PC-9 (cell line): ENCODE measurements at regions not wholly inside any gene's neighbourhood (a gene's known extent, or its start where the extent isn't known, plus 50 kb on each side); places are given as distances from the start of the nearest gene placed in this dataset.

ENCODE experiments used
- BruUV-seq: library from RNA; stranded (reverse); fragments of 400-500 nt; replicated peaks from 2 replicates; lab custom pipeline; 2021; lab: Mats Ljungman, UMichigan
- CTCF ChIA-PET: fragments of 300-600 bp; sonication (Branson Sonifier 250); formaldehyde crosslinking; loops from one replicate; lab custom pipeline; 2022; ENCODE audit warnings: antibody characterized with exemption; lab: Charles Lee
- POLR2A ChIA-PET: fragments of 300-600 bp; sonication (Branson Sonifier 250); formaldehyde crosslinking; loops from one replicate; lab custom pipeline; 2022; ENCODE audit warnings: antibody characterized with exemption; ENCODE audit not compliant: unreplicated experiment; lab: Charles Lee
- DNase-seq, 2 experiments: peaks; one replicate each; pipeline versions ENCODE4 v3.0.0 to v3.0.0-alpha.2; 2015 to 2022; ENCODE audit warnings: mixed read lengths in 1 of 2
- H2AFZ ChIP-seq: fragments of 200-600 bp; sonication (generic); 2 replicates; pipeline ENCODE4 v1.8.1; 2017; ENCODE audit warnings: antibody characterized with exemption
- H3F3A ChIP-seq: fragments of 200-600 bp; sonication (generic); 2 replicates; pipeline ENCODE4 v1.8.1; 2017; ENCODE audit warnings: antibody characterized with exemption, mild to moderate bottlenecking, low read depth; ENCODE audit not compliant: insufficient read depth
- H3K27ac ChIP-seq: fragments of 200-600 bp; sonication (generic); 2 replicates; pipeline ENCODE4 v1.6.1; 2016; ENCODE audit warnings: mixed run types
- H3K27me3 ChIP-seq: fragments of 200-600 bp; sonication (generic); 2 replicates; pipeline ENCODE4 v1.6.1; 2016; ENCODE audit warnings: low read depth, mixed run types; ENCODE audit not compliant: insufficient read depth
- H3K36me3 ChIP-seq: fragments of 200-600 bp; sonication (generic); 2 replicates; pipeline ENCODE4 v1.6.1; 2016; ENCODE audit warnings: low read depth, mixed run types
- H3K4me1 ChIP-seq: fragments of 200-600 bp; sonication (generic); replicated peaks from 2 replicates; pipeline ENCODE4 v1.6.1; 2016; ENCODE audit warnings: mixed run types; ENCODE audit not compliant: insufficient read depth
- H3K4me2 ChIP-seq: fragments of 200-600 bp; sonication (generic); 2 replicates; pipeline ENCODE4 v1.6.1; 2017; ENCODE audit warnings: mixed run types
- H3K4me3 ChIP-seq: fragments of 200-600 bp; sonication (generic); 2 replicates; pipeline ENCODE4 v1.6.1; 2016; ENCODE audit warnings: mixed run types
- H3K79me2 ChIP-seq: fragments of 200-600 bp; sonication (generic); 2 replicates; pipeline ENCODE4 v1.6.1; 2017; ENCODE audit warnings: low read depth, mixed run types
- H3K9me2 ChIP-seq: fragments of 200-600 bp; sonication (generic); 2 replicates; pipeline ENCODE4 v1.8.1; 2017; ENCODE audit warnings: mild to moderate bottlenecking; ENCODE audit not compliant: insufficient read depth
- H3K9me3 ChIP-seq: fragments of 200-600 bp; sonication (generic); 2 replicates; pipeline ENCODE4 v1.8.1; 2016; ENCODE audit warnings: low read depth; ENCODE audit not compliant: insufficient read depth
- H4K20me1 ChIP-seq: fragments of 200-600 bp; sonication (generic); 2 replicates; pipeline ENCODE4 v1.8.1; 2017; ENCODE audit not compliant: insufficient read depth
- CTCF ChIP-seq: fragments of 200-600 bp; sonication (generic); conservative IDR thresholded peaks from 2 replicates; pipeline ENCODE4 v1.6.1; 2017; ENCODE audit warnings: mixed run types, antibody characterized with exemption, mild to moderate bottlenecking, moderate library complexity
- EZH2 ChIP-seq: fragments of 200-600 bp; sonication (generic); IDR thresholded peaks from 2 replicates; pipeline ENCODE4 v1.8.0; 2017; ENCODE audit warnings: antibody characterized with exemption, low read depth
- intact Hi-C: fragments of 100-400 bp; cut with micrococcal nuclease; formaldehyde crosslinking; loops from one replicate; pipeline ENCODE4 v1.10.0; 2022; ENCODE audit not compliant: unreplicated experiment

DNA sequence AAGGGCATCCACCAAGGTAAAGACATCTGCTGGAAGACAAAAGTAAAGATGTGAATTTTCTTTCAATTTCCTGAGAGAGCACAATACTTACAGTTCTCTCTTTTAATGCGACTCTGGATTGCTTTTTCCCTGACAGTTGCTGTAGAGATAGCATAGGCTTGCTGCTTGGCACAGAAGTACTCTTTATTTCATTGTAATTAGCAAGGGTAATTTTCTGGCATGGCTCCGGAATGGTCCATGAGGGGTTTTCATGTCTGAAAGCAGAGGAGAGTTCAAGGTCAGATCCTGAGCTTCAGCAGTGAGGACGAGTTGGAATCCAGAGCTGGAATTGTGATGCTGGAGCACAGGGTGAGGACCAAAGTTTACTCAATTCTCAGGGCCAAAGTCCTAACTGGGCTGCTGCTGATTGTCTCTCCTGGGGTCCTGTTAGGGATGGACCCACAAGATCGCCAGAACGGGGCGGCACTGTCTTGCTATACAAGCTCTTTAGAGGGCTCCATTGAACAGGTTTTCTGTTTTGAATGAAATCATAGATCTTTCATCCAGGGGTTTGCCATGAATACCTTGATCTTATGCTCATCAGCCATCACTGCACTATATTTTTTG, 190.0 kb upstream of the MKI67 start:
- no peaks in the 10 kb centered on the region for H3K9me2 ChIP-seq
- H3K27me3 ChIP-seq, result peaks cover 21% of the 10 kb centered on the region
- no TSS peak for BruUV-seq
- no peaks in the 10 kb centered on the region for H3K9me3 ChIP-seq
- no peak overlapping the region for H2AFZ ChIP-seq
- POLR2A ChIA-PET, result no interaction called here
- H3K4me3 ChIP-seq, result no peak overlapping the region
- CTCF ChIA-PET, result no interaction called here
- H3K4me1 ChIP-seq, result no peaks in the 10 kb centered on the region
- no peaks in the 10 kb centered on the region for H3K36me3 ChIP-seq
- H3K79me2 ChIP-seq, result no peaks in the 10 kb centered on the region
- TF ChIP-seq EZH2 (no peak), CTCF (no peak)
- H4K20me1 ChIP-seq, result no peaks in the 10 kb centered on the region
- intact Hi-C loops, result no loop called here
- no peak for DNase-seq
- no peak overlapping the region for H3K4me2 ChIP-seq
- H3F3A ChIP-seq, result no peaks in the 10 kb centered on the region
- H3K27ac ChIP-seq, result no peak overlapping the region

DNA sequence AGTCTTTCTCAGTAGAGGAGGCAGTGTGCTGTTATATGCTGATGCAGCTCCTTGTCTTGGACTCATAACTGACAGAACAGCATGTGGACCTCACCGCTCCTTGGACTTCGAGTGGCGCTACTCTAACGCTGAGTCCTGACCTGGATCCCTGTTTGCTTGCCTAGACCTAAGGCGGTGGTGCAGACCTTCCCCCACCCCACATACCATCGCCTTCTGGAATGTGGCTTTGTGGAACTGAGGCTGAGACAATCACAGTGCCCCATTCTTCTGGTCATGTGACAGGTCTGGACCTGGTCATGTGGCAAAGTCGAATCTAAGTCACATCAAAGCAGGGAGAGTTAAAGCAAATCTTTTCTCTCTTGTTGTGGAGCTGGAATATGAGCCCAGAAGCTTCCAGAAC, 190.7 kb upstream of the MKI67 start:
- CTCF ChIA-PET, result no interaction called here
- DNase-seq, result no peak
- Histone ChIP-seq H2AFZ (no peak overlapping the region), H3K27ac (no peak overlapping the region), H3K4me2 (no peak overlapping the region), H3K27me3 (peaks cover 19% of the 10 kb centered on the region), H3K4me1 (no peaks in the 10 kb centered on the region), H3K79me2 (no peaks in the 10 kb centered on the region), H3F3A (no peaks in the 10 kb centered on the region), H3K4me3 (no peak overlapping the region), H3K36me3 (no peaks in the 10 kb centered on the region), H3K9me3 (no peaks in the 10 kb centered on the region), H3K9me2 (no peaks in the 10 kb centered on the region), H4K20me1 (no peaks in the 10 kb centered on the region)
- POLR2A ChIA-PET, result no interaction called here
- intact Hi-C loops, result no loop called here
- BruUV-seq, result no TSS peak
- TF ChIP-seq CTCF (no peak), EZH2 (no peak)

- H3F3A ChIP-seq, result no peaks in the 10 kb centered on the region
- POLR2A ChIA-PET, result no interaction called here
- H3K9me2 ChIP-seq, result no peaks in the 10 kb centered on the region
- CTCF ChIA-PET, result no interaction called here
- H2AFZ ChIP-seq, result no peak overlapping the region
- TF ChIP-seq EZH2 (no peak), CTCF (no peak)
- DNase-seq, result no peak
- peaks cover 17% of the 10 kb centered on the region for H3K27me3 ChIP-seq
- H3K4me2 ChIP-seq, result no peak overlapping the region
- H3K27ac ChIP-seq, result no peak overlapping the region
- no peaks in the 10 kb centered on the region for H4K20me1 ChIP-seq
- no peaks in the 10 kb centered on the region for H3K4me1 ChIP-seq
- BruUV-seq, result no TSS peak
- H3K79me2 ChIP-seq, result no peaks in the 10 kb centered on the region
- intact Hi-C loops, result no loop called here
- no peak overlapping the region for H3K4me3 ChIP-seq
- no peaks in the 10 kb centered on the region for H3K36me3 ChIP-seq
- no peaks in the 10 kb centered on the region for H3K9me3 ChIP-seq
Measured at GRCh38 chr10:128318366-128318765, 192.1 kb upstream of the MKI67 start.
